ENCODE measurements at regions not wholly inside any gene's neighbourhood (a gene's known extent, or its start where the extent isn't known, plus 50 kb on each side); places are given as distances from the start of the nearest gene placed in this dataset.

- TF ChIP-seq REST (IDR thresholded peaks at IDR 0.05; ENCODE audit: insufficient read depth in 1 of 2, low read depth in 2 of 2, low read length in 2 of 2) (no peak), TAF1 (IDR thresholded peaks at IDR 0.05; ENCODE audit: borderline replicate concordance, insufficient read depth, low read length) (no peak), FOXP2 (optimal IDR thresholded peaks at IDR 0.05; ENCODE audit: borderline replicate concordance, extremely low read depth, extremely low read length, insufficient read depth) (no peak), SIN3A (IDR thresholded peaks at IDR 0.05; ENCODE audit: borderline replicate concordance, insufficient read depth, low read length) (no peak), POLR2AphosphoS5 (IDR thresholded peaks at IDR 0.05; ENCODE audit: low read depth, low read length) (no peak)
Measured at GRCh38 chr15:94843060-94843459, 611.7 kb downstream of the MCTP2 start.

- TF ChIP-seq FOXP2 (optimal IDR thresholded peaks at IDR 0.05; ENCODE audit: borderline replicate concordance, extremely low read depth, extremely low read length, insufficient read depth) (no peak), SIN3A (IDR thresholded peaks at IDR 0.05; ENCODE audit: borderline replicate concordance, insufficient read depth, low read length) (no peak), POLR2AphosphoS5 (IDR thresholded peaks at IDR 0.05; ENCODE audit: low read depth, low read length) (no peak)
Measured at GRCh38 chr15:94844198-94844537, 612.8 kb downstream of the MCTP2 start.

- TF ChIP-seq POLR2AphosphoS5 (IDR thresholded peaks at IDR 0.05; ENCODE audit: low read depth, low read length) (no peak), TAF1 (IDR thresholded peaks at IDR 0.05; ENCODE audit: borderline replicate concordance, insufficient read depth, low read length) (no peak), REST (IDR thresholded peaks at IDR 0.05; ENCODE audit: insufficient read depth in 1 of 2, low read depth in 2 of 2, low read length in 2 of 2) (no peak), SIN3A (IDR thresholded peaks at IDR 0.05; ENCODE audit: borderline replicate concordance, insufficient read depth, low read length) (no peak)
Measured at GRCh38 chr15:94844538-94845389, 613.4 kb downstream of the MCTP2 start.

- TF ChIP-seq POLR2AphosphoS5 (IDR thresholded peaks at IDR 0.05; ENCODE audit: low read depth, low read length) (no peak), SIN3A (IDR thresholded peaks at IDR 0.05; ENCODE audit: borderline replicate concordance, insufficient read depth, low read length) (no peak), FOXP2 (optimal IDR thresholded peaks at IDR 0.05; ENCODE audit: borderline replicate concordance, extremely low read depth, extremely low read length, insufficient read depth) (no peak), REST (IDR thresholded peaks at IDR 0.05; ENCODE audit: insufficient read depth in 1 of 2, low read depth in 2 of 2, low read length in 2 of 2) (no peak), TAF1 (IDR thresholded peaks at IDR 0.05; ENCODE audit: borderline replicate concordance, insufficient read depth, low read length) (no peak)
Measured at GRCh38 chr15:94845390-94845716, 614.0 kb downstream of the MCTP2 start.

- TF ChIP-seq REST (IDR thresholded peaks at IDR 0.05; ENCODE audit: insufficient read depth in 1 of 2, low read depth in 2 of 2, low read length in 2 of 2) (no peak), FOXP2 (optimal IDR thresholded peaks at IDR 0.05; ENCODE audit: borderline replicate concordance, extremely low read depth, extremely low read length, insufficient read depth) (no peak), POLR2AphosphoS5 (IDR thresholded peaks at IDR 0.05; ENCODE audit: low read depth, low read length) (no peak), SIN3A (IDR thresholded peaks at IDR 0.05; ENCODE audit: borderline replicate concordance, insufficient read depth, low read length) (no peak), TAF1 (IDR thresholded peaks at IDR 0.05; ENCODE audit: borderline replicate concordance, insufficient read depth, low read length) (no peak)
Measured at GRCh38 chr15:94847325-94847724, 616.0 kb downstream of the MCTP2 start.

Data from PFSK-1 (cell line).